ENCODE measurements at regions not wholly inside any gene's neighbourhood (a gene's known extent, or its start where the extent isn't known, plus 50 kb on each side); places are given as distances from the start of the nearest gene placed in this dataset.

DNA sequence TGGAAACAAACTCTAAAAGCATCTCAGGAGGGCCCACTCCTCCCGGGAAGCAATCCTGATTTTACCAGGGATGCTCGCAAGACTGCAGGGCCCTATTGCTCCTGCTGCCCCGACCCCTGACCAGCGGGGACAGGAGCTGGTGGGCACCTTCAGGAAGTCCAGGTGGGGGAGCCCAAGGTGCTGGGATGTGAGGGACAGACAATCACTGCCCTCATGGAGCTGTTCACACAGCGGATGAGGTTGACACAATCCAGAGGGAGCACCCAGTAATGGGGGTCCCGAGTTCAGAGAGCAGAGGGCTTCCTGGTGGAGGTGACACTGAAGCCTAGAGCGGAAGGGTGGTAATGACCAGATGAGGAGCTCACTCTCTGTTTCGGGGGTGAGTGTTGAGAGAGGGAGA lies 126.2 kb downstream of the FOXL1 start:
- TF ChIP-seq, protein P1, sequence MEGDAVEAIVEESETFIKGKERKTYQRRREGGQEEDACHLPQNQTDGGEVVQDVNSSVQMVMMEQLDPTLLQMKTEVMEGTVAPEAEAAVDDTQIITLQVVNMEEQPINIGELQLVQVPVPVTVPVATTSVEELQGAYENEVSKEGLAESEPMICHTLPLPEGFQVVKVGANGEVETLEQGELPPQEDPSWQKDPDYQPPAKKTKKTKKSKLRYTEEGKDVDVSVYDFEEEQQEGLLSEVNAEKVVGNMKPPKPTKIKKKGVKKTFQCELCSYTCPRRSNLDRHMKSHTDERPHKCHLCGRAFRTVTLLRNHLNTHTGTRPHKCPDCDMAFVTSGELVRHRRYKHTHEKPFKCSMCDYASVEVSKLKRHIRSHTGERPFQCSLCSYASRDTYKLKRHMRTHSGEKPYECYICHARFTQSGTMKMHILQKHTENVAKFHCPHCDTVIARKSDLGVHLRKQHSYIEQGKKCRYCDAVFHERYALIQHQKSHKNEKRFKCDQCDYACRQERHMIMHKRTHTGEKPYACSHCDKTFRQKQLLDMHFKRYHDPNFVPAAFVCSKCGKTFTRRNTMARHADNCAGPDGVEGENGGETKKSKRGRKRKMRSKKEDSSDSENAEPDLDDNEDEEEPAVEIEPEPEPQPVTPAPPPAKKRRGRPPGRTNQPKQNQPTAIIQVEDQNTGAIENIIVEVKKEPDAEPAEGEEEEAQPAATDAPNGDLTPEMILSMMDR (IDR thresholded peaks at IDR 0.05; ENCODE audit: low read depth, low read length), result no peak
- TF ChIP-seq EZH2phosphoT487 (IDR thresholded peaks at IDR 0.05; ENCODE audit: low read depth), result no peak
